ENCODE measurements at regions not wholly inside any gene's neighbourhood (a gene's known extent, or its start where the extent isn't known, plus 50 kb on each side); places are given as distances from the start of the nearest gene placed in this dataset.

DNA sequence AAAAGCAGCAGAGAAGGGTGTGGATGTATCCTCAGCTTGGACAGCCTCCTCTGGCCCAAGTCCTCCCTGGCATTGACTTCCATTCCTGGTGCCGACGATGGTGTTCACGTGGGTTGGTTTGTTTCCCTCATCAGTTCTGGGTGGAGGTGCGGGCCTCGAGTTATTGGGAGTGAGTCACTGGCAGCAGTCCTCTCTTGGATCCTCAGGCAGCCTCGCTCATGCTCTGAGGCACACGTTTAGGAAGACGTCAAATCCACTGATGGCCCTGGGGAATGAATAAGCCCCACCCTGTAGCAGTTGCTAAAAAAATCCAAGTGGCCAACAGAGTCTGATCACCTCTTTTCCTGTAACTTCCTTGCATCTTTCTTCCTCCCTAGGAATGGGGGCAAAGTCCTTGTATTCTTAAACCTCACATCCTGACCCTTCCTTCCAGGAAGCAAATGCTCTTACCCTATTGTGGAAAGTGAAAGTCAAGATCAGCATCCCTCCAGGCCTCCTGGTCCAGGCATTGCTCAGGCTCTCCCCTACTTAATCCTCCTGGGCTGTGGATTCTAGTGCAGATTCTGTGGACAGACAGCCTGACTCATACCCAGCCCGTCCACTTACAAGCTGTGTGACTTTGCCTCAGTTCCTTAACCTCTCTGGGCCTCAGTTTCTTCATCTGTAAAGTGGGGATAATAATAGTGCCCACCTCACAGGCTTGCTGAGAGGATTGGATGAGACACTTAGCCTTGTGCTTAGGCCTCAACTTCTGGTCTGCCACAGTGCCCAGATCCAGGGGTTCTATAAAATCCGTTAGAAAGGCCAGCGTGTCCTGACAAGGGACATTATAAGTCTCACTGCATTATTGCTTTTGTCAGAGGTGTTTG is 111.1 kb downstream of the TLR5 start:
- TF ChIP-seq, protein P1, sequence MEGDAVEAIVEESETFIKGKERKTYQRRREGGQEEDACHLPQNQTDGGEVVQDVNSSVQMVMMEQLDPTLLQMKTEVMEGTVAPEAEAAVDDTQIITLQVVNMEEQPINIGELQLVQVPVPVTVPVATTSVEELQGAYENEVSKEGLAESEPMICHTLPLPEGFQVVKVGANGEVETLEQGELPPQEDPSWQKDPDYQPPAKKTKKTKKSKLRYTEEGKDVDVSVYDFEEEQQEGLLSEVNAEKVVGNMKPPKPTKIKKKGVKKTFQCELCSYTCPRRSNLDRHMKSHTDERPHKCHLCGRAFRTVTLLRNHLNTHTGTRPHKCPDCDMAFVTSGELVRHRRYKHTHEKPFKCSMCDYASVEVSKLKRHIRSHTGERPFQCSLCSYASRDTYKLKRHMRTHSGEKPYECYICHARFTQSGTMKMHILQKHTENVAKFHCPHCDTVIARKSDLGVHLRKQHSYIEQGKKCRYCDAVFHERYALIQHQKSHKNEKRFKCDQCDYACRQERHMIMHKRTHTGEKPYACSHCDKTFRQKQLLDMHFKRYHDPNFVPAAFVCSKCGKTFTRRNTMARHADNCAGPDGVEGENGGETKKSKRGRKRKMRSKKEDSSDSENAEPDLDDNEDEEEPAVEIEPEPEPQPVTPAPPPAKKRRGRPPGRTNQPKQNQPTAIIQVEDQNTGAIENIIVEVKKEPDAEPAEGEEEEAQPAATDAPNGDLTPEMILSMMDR (conservative IDR thresholded peaks at IDR 0.05; ENCODE audit: low read depth, low read length), result no peak
- no peak for TF ChIP-seq EZH2 (IDR thresholded peaks at IDR 0.05; ENCODE audit: low read length, unreplicated experiment)

All from PC-3 (cell line).